Stomach (tissue), 4 donors: ENCODE measurements at regions not wholly inside any gene's neighbourhood (a gene's known extent, or its start where the extent isn't known, plus 50 kb on each side); places are given as distances from the start of the nearest gene placed in this dataset.

Source experiments
- EP300 ChIP-seq: sonication (generic); formaldehyde crosslinking; IDR thresholded peaks from one replicate; pipeline ENCODE4 v1.6.1; 2017; ENCODE audit warnings: antibody characterized with exemption
- POLR2A ChIP-seq, 4 donors: fragments of 450-650 bp; IDR thresholded peaks; one replicate each; pipeline ENCODE4 v1.6.1; 2016; ENCODE audit warnings: antibody characterized with exemption in 4 of 4, control low read depth in 2 of 4, mild to moderate bottlenecking in 1 of 4, moderate library complexity in 1 of 4
- POLR2AphosphoS5 ChIP-seq, 3 donors: sonication (generic); formaldehyde crosslinking; IDR thresholded peaks; one replicate each; pipeline ENCODE4 v1.6.1; 2016; ENCODE audit warnings: antibody characterized with exemption in 3 of 3
- TF ChIP-seq, protein P1 (sequence below), 7 experiments: fragments of 450-650 bp in 4 of 7; fragments of 200-600 bp in 3 of 7; sonication (generic) in 3 of 7; IDR thresholded peaks; one replicate each; pipeline ENCODE4 v1.5.1; 2016 to 2019; ENCODE audit warnings: antibody characterized with exemption in 7 of 7, control low read depth in 2 of 7, mild to moderate bottlenecking in 1 of 7

DNA sequence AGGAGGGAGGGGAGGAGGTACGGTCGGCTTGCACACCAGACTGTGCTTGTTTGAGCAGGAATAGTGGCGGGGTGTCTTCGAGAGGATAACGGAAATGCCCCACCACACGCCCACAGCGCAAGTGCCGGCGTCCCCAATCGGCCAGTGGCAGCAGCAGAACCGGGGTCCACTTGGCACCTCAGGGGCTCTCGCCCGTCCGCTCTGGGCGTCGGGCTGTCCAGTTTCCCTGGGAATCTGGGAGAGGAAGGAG is 53.7 kb downstream of the CCDC54 start:
- no peak for TF ChIP-seq POLR2AphosphoS5 (IDR thresholded peaks at IDR 0.05)
- TF ChIP-seq, protein P1, sequence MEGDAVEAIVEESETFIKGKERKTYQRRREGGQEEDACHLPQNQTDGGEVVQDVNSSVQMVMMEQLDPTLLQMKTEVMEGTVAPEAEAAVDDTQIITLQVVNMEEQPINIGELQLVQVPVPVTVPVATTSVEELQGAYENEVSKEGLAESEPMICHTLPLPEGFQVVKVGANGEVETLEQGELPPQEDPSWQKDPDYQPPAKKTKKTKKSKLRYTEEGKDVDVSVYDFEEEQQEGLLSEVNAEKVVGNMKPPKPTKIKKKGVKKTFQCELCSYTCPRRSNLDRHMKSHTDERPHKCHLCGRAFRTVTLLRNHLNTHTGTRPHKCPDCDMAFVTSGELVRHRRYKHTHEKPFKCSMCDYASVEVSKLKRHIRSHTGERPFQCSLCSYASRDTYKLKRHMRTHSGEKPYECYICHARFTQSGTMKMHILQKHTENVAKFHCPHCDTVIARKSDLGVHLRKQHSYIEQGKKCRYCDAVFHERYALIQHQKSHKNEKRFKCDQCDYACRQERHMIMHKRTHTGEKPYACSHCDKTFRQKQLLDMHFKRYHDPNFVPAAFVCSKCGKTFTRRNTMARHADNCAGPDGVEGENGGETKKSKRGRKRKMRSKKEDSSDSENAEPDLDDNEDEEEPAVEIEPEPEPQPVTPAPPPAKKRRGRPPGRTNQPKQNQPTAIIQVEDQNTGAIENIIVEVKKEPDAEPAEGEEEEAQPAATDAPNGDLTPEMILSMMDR (IDR thresholded peaks at IDR 0.05), result no peak
- TF ChIP-seq POLR2A (IDR thresholded peaks at IDR 0.05), result no peak
- TF ChIP-seq EP300, result no peak
